ENCODE measurements at regions not wholly inside any gene's neighbourhood (a gene's known extent, or its start where the extent isn't known, plus 50 kb on each side); places are given as distances from the start of the nearest gene placed in this dataset.

GRCh38 chr10:33126742-33127141 lies 168.7 kb upstream of the ITGB1 start:
- peaks cover 8% of the 10 kb centered on the region for H3K4me1 ChIP-seq (ENCODE audit: control insufficient read depth, insufficient read depth, low read length)
- no peak overlapping the region for H3K4me3 ChIP-seq (ENCODE audit: low read length)
- no peaks in the 10 kb centered on the region for H3K9me3 ChIP-seq (ENCODE audit: control insufficient read depth, low read length)
- H3K9ac ChIP-seq (ENCODE audit: low read length): no peak overlapping the region
- H3K36me3 ChIP-seq (ENCODE audit: control insufficient read depth, insufficient read depth, low read length): no peaks in the 10 kb centered on the region
- H3K27me3 ChIP-seq (ENCODE audit: control insufficient read depth, insufficient read depth, low read length): no peaks in the 10 kb centered on the region

- Histone ChIP-seq H3K36me3 (ENCODE audit: control insufficient read depth, insufficient read depth, low read length) (no peaks in the 10 kb centered on the region), H3K9ac (ENCODE audit: low read length) (no peak overlapping the region), H3K27me3 (ENCODE audit: control insufficient read depth, insufficient read depth, low read length) (no peaks in the 10 kb centered on the region), H3K9me3 (ENCODE audit: control insufficient read depth, low read length) (no peaks in the 10 kb centered on the region), H3K4me1 (ENCODE audit: control insufficient read depth, insufficient read depth, low read length) (peaks cover 8% of the 10 kb centered on the region), H3K4me3 (ENCODE audit: low read length) (no peak overlapping the region)
Observed at GRCh38 chr10:33125522-33126517, 167.8 kb upstream of the ITGB1 start.

GRCh38 chr10:33125111-33125510 lies 167.1 kb upstream of the ITGB1 start:
- Histone ChIP-seq H3K4me1 (ENCODE audit: control insufficient read depth, insufficient read depth, low read length) (peaks cover 8% of the 10 kb centered on the region), H3K36me3 (ENCODE audit: control insufficient read depth, insufficient read depth, low read length) (no peaks in the 10 kb centered on the region), H3K9me3 (ENCODE audit: control insufficient read depth, low read length) (no peaks in the 10 kb centered on the region), H3K27me3 (ENCODE audit: control insufficient read depth, insufficient read depth, low read length) (no peaks in the 10 kb centered on the region), H3K4me3 (ENCODE audit: low read length) (no peak overlapping the region), H3K9ac (ENCODE audit: low read length) (no peak overlapping the region)

DNA sequence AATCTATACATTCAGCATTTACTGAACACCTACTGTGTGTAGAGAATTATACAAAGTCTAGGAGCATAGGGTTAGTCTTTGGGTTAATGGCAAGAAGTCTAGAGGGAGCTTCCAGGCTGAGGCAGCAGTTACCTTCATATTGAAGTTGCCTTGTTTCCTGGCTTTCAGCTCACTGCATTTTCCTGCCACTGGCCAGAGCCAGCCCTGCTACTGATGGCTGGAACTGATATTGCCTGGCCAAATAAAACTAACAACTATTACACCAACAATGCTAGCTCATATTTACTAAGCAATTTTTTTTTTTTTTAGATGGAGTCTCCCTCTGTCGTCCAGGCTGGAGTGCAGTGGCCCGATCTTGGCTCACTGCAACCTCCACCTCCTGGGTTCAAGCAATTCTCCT lies 165.7 kb upstream of the ITGB1 start:
- H3K27me3 ChIP-seq (ENCODE audit: control insufficient read depth, insufficient read depth, low read length): no peaks in the 10 kb centered on the region

DNA sequence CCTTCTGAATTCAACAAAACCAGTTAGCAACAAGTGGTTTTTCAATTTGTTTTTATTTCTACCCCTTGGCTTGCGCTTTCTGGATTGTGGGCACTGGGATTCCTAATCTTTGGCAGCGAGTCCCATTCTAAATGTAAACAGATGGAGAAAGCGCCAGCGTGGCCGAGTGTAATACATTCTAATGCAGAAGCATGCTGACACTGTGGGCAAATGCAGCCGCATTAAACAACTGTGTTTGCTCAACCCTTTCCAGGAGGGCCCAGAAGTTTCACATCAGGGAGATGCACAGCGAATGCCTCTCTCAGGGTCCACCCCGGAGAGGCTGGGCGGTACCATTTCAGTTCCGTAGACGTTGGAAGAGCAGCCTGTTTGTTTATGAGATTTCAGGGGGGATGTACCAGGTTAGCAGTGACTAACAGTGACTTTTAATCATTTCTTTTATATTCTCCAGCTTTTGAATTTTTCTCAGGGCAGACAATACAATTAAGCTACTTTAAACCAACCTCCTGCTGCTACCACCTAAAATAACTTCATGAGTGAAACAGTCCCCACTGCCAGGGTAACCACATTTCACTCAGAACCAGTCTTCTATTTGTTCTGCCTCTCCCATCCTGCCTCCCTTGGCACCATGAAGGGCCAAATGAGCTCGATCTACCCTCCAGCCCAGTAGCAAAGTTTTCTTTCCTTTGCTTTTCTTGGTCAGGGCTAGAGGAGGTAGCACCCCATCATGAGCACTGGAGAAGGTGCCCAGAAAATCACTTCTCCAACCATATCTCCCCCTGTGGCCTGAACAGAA lies 164.2 kb upstream of the ITGB1 start:
- H3K36me3 ChIP-seq (ENCODE audit: control insufficient read depth, insufficient read depth, low read length): no peaks in the 10 kb centered on the region

More for the DNA sequence above, 165.7 kb upstream of the ITGB1 start:
- H3K4me1 ChIP-seq (ENCODE audit: control insufficient read depth, insufficient read depth, low read length): peaks cover 8% of the 10 kb centered on the region
- H3K9ac ChIP-seq (ENCODE audit: low read length): no peak overlapping the region
- H3K9me3 ChIP-seq (ENCODE audit: control insufficient read depth, low read length): no peaks in the 10 kb centered on the region
- no peaks in the 10 kb centered on the region for H3K36me3 ChIP-seq (ENCODE audit: control insufficient read depth, insufficient read depth, low read length)
- H3K4me3 ChIP-seq (ENCODE audit: low read length): no peak overlapping the region

GRCh38 chr10:33120700-33121099 lies 162.7 kb upstream of the ITGB1 start:
- H3K9me3 ChIP-seq (ENCODE audit: control insufficient read depth, low read length): no peaks in the 10 kb centered on the region
- peaks cover 8% of the 10 kb centered on the region for H3K4me1 ChIP-seq (ENCODE audit: control insufficient read depth, insufficient read depth, low read length)
- H3K36me3 ChIP-seq (ENCODE audit: control insufficient read depth, insufficient read depth, low read length): no peaks in the 10 kb centered on the region
- H3K4me3 ChIP-seq (ENCODE audit: low read length): no peak overlapping the region
- no peaks in the 10 kb centered on the region for H3K27me3 ChIP-seq (ENCODE audit: control insufficient read depth, insufficient read depth, low read length)
- no peak overlapping the region for H3K9ac ChIP-seq (ENCODE audit: low read length)

More for the DNA sequence above, 164.2 kb upstream of the ITGB1 start:
- H3K9ac ChIP-seq (ENCODE audit: low read length): no peak overlapping the region
- H3K4me1 ChIP-seq (ENCODE audit: control insufficient read depth, insufficient read depth, low read length): peaks cover 8% of the 10 kb centered on the region
- H3K4me3 ChIP-seq (ENCODE audit: low read length): no peak overlapping the region
- H3K27me3 ChIP-seq (ENCODE audit: control insufficient read depth, insufficient read depth, low read length): no peaks in the 10 kb centered on the region
- H3K9me3 ChIP-seq (ENCODE audit: control insufficient read depth, low read length): no peaks in the 10 kb centered on the region

DNA sequence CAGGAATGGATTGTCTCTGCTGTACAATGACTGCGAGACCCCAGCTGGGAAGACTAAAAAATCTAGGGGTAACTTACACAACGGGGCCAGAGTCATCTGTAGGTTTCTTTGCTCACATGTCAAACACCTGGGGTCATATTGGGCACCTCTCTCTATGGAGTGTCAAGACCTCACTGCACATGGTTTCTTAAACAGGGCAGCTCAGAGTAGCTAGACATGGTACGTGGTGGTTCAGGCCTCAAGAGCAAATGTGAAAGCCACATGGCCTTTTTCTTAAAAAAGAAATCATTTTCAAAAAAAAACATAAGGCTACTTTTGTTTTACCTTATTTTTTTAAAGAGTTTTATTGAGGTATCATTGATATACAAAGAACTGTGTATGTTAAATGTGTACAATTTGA lies 162.2 kb upstream of the ITGB1 start:
- Histone ChIP-seq H3K36me3 (ENCODE audit: control insufficient read depth, insufficient read depth, low read length) (no peaks in the 10 kb centered on the region), H3K4me3 (ENCODE audit: low read length) (no peak overlapping the region), H3K9ac (ENCODE audit: low read length) (no peak overlapping the region), H3K4me1 (ENCODE audit: control insufficient read depth, insufficient read depth, low read length) (peaks cover 8% of the 10 kb centered on the region), H3K27me3 (ENCODE audit: control insufficient read depth, insufficient read depth, low read length) (no peaks in the 10 kb centered on the region), H3K9me3 (ENCODE audit: control insufficient read depth, low read length) (no peaks in the 10 kb centered on the region)

DNA sequence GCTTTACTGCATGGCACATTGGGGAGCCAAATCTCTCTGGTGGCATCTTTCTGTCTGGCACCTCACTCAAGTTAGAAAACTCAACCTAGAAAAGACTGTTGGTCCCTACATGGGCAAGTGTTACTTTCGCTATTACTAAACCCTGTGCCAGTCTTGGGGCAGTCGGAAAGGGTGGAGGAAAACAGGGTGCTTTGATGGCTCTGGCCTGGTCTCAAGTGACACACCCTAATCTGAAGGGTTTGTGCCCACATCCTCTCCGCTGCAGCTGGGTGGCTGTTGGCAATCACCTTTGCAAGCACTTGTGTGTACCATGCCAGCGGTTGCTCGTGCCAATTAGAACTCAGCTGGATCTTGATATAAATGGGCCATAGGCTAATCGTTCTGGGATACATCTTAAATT lies 159.8 kb upstream of the ITGB1 start:
- H3K27me3 ChIP-seq (ENCODE audit: control insufficient read depth, insufficient read depth, low read length): no peaks in the 10 kb centered on the region
- peaks cover 8% of the 10 kb centered on the region for H3K4me1 ChIP-seq (ENCODE audit: control insufficient read depth, insufficient read depth, low read length)
- no peaks in the 10 kb centered on the region for H3K36me3 ChIP-seq (ENCODE audit: control insufficient read depth, insufficient read depth, low read length)
- no peaks in the 10 kb centered on the region for H3K9me3 ChIP-seq (ENCODE audit: control insufficient read depth, low read length)
- H3K9ac ChIP-seq (ENCODE audit: low read length): no peak overlapping the region
- H3K4me3 ChIP-seq (ENCODE audit: low read length): no peak overlapping the region

DNA sequence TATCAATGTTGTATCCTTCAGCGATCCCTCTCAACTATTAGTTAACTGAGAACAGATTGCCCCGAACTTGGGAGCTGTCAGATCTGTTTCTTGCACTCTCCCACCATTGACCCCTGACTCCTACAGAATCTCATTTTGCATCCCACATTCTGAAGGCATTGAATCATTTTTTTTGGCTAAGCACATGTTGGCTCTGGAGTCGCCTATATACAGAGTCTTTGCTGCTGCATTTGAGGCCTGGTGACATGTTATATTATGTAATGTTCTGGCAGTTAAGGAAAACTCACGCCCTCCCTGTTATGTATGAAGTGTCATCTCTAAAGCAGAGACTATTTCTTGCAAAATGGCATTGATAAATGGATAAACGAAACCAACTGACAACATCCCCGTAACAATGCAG lies 159.2 kb upstream of the ITGB1 start:
- Histone ChIP-seq H3K27me3 (ENCODE audit: control insufficient read depth, insufficient read depth, low read length) (no peaks in the 10 kb centered on the region), H3K4me1 (ENCODE audit: control insufficient read depth, insufficient read depth, low read length) (peaks cover 4% of the 10 kb centered on the region), H3K9ac (ENCODE audit: low read length) (no peak overlapping the region), H3K9me3 (ENCODE audit: control insufficient read depth, low read length) (no peaks in the 10 kb centered on the region), H3K36me3 (ENCODE audit: control insufficient read depth, insufficient read depth, low read length) (no peaks in the 10 kb centered on the region), H3K4me3 (ENCODE audit: low read length) (no peak overlapping the region)

GRCh38 chr10:33115738-33116719 lies 158.0 kb upstream of the ITGB1 start:
- Histone ChIP-seq H3K4me1 (ENCODE audit: control insufficient read depth, insufficient read depth, low read length) (no peaks in the 10 kb centered on the region), H3K4me3 (ENCODE audit: low read length) (no peak overlapping the region), H3K36me3 (ENCODE audit: control insufficient read depth, insufficient read depth, low read length) (no peaks in the 10 kb centered on the region), H3K9ac (ENCODE audit: low read length) (no peak overlapping the region), H3K9me3 (ENCODE audit: control insufficient read depth, low read length) (no peaks in the 10 kb centered on the region), H3K27me3 (ENCODE audit: control insufficient read depth, insufficient read depth, low read length) (no peaks in the 10 kb centered on the region)

DNA sequence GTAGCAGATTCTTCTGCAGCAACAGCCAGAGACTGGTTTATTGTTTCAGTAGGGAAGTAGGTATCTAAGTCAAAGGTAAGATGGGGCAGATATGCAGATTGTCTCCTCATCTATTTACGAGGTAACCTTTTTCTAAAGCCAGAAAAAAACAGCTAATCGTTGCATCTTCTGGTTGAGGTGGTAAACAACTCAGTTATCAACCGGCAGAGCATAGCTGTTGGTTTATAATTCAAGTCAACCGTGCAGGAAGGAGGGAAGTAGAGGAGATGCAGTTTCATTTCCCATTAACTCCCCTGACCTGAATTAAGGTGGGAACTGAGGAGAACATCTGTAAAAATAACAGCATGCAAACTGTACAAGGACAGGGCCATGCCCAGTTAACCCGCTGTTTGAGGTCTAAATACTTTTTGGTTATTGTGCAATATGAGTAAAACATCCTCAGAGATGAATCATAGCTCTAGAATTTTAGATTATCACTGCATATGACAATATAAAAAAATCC lies 156.5 kb upstream of the ITGB1 start:
- H3K36me3 ChIP-seq (ENCODE audit: control insufficient read depth, insufficient read depth, low read length): no peaks in the 10 kb centered on the region
- H3K4me3 ChIP-seq (ENCODE audit: low read length): no peak overlapping the region
- no peaks in the 10 kb centered on the region for H3K27me3 ChIP-seq (ENCODE audit: control insufficient read depth, insufficient read depth, low read length)
- H3K4me1 ChIP-seq (ENCODE audit: control insufficient read depth, insufficient read depth, low read length): no peaks in the 10 kb centered on the region
- no peak overlapping the region for H3K9ac ChIP-seq (ENCODE audit: low read length)
- no peaks in the 10 kb centered on the region for H3K9me3 ChIP-seq (ENCODE audit: control insufficient read depth, low read length)
